ENCODE measurements at regions not wholly inside any gene's neighbourhood (a gene's known extent, or its start where the extent isn't known, plus 50 kb on each side); places are given as distances from the start of the nearest gene placed in this dataset.

DNA sequence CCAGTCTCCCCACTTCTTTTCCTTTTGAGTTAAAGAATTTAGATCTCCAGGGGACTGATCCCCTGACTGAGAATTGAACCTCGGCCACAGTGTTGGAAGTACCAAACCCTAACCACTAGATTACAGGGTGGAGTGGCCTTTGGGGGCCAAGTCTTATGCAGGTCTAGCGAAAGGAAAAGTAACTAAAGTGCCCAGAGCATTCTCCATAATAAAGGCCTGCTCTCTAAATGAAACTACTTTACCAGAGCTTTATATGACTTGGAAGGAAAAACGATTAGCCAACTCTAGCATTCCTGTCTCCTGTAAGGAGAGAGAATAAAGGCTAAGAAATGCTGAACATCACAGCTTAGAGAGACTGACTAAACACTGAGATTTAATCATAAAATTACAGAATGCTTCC lies 788.0 kb downstream of the C4orf33 start:
- no peak for DNase-seq (ENCODE audit: low spot score)

DNA sequence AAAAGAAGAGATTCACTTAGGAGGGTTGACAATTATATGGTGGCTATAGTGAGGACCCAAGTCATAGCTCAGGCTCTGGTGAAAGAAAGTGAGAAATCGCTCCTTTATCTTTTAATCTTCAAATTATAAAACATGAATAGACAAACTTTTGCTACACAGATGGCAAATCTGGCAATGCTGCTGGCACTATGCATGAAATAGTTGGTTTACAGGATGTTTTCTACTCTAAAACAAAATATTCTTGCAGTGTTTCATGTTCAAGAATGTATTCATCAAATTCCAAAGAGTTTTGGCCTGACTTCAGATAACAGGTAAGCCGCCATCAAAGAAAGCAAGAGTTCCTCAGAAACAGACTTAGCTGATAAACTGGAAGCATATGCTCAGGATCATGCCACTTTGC lies 801.2 kb downstream of the C4orf33 start:
- DNase-seq (ENCODE audit: low spot score) = no peak

DNA sequence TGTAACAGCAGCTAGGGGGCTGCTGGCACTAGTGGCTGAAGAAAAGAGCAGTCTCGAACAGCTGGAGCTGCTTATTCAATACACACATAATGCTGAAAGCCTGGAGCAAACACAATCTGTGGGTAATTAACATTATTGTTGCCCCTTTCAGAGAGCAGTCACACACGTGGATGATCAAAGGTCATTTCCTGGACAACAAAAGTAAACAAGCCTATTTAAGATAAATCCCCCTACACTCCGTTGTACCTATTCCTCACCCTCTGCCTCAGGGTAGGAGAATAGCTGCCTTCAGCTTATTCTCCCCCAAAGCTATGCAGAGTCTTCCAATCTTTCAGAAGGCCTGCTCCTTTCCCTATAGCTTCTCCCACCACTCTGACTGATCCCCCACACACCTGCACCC lies 803.9 kb downstream of the C4orf33 start:
- no peak for DNase-seq (ENCODE audit: low spot score)

DNA sequence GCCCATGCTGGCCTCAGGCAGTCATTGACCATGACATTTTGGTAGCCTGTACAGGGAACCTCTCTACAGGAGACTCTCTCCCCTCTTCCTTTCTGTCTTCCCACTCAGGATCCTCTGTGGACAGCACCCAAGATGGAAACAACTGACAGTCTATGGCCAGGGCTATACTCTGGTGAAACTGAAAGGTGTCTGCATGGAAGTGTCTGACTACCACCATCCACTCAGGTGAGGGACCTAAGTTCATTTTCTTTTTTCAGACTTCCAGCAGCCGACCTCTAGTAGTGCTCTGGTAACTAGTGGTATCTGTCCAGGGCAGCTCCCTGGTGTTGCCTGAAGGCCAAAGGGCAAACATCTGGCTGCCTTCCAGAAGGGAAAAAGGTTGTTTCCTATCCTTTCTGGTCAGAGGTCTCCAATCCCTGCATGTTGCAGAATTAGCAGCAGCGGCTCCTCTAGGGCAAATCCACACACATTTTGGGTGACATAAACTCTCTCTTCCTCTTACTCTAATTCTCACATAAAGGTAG lies 804.5 kb downstream of the C4orf33 start:
- DNase-seq (ENCODE audit: low spot score) = no peak

DNA sequence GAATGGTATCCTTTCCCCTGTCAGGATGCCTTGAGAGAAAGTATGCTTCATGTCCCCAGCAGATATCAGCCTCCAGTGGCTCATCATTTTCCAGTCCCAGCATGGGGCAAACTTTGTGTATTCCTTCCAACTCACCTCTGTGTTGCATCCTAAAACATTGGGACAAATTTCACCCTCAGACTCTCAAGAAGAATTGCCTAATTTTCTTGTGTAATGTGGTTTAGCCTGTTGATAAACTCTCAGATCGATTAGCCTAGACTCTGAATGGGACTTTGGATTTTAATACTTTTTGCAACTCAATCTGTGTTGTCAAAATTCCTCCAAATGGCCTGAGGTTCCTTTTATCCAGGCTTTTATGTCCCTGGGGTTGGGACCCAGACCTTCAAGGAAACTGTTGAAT lies 805.3 kb downstream of the C4orf33 start:
- no peak for DNase-seq (ENCODE audit: low spot score)

DNA sequence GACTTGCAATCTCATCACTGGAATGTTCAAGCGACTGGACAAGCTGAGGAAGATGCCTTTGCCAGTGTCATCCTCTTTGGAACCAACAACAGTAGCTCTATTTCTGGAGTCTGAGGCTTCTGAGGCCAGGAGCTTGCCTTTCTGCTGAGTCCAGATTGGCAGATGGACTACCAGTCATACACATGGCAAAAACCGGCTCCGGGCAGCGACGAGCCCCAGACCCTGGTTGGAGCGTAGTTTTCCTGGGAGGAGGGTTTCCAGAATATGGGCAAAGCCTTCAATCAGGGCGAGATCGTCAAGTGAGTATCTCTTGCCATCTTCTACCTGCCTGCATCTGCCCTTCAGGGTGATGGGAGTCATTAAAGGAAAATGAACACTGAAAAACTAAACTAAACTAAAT lies 807.9 kb downstream of the C4orf33 start:
- DNase-seq (ENCODE audit: low spot score) = no peak

DNA sequence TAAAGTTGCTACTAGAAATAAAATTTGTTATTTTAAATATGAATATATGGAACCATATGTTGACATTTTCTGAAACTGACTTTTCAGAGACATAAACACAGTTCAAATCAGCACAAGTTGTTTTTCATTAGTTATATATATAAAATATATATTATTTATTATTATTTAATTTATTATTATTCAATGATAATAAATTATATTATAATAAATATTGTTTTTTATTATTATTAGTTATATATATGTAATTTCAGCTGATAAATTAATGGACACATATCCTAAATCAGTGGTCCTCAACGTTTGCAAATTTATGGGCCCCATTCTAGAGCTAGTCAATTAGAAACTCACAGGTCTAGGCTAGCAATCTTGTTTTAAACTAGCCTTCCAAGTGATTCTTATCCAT lies 809.3 kb downstream of the C4orf33 start:
- DNase-seq (ENCODE audit: low spot score) = no peak

DNA sequence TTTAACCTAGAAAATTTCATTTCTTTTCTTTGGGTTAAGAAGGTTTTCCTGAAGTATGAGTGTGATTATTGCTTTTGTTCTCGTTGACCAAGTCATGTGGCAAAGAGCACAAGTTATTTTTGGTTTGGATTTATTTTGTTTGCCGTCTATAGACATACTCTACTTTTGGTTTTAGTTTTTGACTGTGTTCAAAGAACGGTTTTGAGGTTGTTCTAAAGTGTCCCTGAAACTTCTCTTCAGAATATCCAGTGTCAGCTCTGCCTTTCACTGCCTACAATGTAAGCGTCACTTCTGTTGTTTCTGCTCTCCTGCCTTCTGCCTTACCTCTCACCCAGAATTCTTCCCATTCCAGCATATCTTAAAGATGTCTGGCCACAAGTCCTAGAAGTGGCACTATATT lies 812.2 kb downstream of the C4orf33 start:
- DNase-seq (ENCODE audit: low spot score) = no peak

DNA sequence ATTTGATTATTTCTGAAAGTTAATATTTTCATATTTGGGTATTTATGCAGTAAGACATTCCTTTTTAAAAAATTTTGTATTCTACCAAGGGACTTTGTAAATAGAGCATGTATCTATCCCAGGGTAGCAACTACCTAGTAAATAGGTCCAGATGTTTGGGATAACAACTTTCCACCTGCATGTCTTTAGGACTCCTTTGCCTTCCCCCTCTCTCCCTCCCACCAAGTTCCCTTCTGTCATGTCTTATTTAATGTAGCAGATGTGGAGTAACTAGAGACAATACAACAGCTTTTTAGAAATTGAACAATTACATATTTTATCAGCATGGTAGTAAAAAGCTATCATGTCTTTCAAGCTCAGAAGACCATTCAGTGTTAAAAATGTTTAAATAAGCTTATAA lies 821.0 kb downstream of the C4orf33 start:
- DNase-seq (ENCODE audit: low spot score) = no peak

DNA sequence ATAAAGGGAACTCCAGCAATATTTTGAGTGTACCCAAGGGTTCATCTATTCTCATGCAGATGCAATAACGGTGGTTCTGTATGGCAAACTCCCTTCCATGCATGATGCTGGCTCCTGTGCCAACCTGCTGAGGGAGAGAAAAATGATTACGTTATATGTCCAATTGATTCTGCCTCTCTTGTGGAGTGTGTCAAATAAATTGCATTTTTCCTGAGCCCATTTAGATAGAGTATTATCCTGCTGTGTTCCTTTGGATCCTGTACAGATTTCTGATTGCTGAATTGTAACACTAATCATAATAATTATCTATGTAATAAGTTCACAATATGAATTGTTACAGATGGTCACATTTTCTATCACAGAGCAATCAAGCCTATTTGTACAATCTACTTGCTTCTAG lies 821.7 kb downstream of the C4orf33 start:
- no peak for DNase-seq (ENCODE audit: low spot score)

DNA sequence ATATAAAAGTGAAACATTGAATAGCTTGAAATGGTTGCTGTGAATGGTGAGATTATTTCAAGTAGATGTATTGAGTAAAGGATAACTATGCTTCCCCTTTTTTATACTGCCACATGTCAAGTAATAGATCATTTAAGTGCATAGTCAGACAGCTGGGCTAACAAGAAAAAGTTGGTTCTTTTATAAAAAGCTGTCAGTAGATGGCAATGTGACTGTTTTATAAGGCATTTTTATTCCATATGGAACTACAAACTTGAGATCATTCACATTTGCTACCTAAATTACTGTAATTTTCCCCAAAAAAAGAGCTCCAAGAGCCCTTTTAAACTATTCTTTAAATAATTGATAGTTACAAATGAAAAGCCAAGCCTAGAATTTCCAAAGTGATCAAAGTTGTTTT lies 831.0 kb downstream of the C4orf33 start:
- DNase-seq (ENCODE audit: low spot score) = no peak

DNA sequence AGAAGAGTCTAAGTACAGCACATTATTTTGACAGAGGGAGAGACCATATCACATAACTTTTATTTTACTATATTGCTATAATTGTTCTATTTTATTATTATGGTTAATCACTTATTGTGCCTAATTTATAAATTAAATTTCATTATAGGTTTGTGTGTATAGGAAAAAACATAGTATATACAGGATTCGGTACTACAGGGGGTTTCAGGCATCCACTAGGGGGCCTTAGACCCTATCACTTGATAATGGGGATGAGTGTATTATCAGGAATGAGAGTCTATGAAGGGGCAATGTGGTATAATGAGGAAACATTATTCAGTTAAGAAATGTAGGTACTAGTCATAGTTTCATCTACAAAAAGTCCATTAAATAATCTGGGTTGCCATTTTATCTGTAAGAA lies 833.1 kb downstream of the C4orf33 start:
- DNase-seq (ENCODE audit: low spot score) = no peak

DNA sequence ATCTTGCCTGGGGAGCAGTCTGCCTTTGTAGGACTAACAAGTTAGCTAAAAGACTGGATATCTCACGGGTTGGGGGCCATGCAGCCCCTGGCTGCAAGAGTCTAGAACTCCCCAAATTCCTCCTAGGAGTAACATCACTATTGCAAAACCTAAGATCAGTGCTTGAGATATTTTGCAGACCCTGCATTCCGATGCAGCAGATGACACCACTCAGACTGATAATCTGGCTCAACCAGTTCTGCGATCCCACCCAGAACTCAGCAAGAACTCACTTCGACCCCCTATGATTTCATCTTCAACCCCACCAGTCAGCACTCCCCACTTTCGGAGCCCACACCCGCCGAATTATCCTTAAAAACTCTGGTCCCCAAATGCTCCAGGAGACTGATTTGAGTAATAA lies 834.0 kb downstream of the C4orf33 start:
- DNase-seq (ENCODE audit: low spot score) = no peak

DNA sequence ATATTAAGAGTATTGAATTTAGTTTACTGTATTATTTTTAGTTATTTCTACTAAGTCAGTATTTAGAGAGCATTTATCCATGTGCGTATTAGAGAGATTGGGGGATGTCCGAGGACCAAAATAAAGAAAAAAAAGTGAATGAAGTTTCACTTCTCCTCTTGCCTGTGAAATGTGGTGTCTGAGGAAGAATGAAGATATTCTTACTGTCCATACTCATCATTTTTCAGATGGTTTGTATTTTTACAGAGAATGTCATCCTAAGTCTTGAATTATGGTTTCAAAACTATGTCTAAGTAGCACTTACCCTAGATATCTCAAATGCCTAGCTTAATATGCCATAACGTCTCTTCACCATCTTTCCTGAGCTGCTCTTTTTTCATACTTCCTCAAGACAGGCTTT lies 854.3 kb downstream of the C4orf33 start:
- DNase-seq (ENCODE audit: low spot score) = no peak

DNA sequence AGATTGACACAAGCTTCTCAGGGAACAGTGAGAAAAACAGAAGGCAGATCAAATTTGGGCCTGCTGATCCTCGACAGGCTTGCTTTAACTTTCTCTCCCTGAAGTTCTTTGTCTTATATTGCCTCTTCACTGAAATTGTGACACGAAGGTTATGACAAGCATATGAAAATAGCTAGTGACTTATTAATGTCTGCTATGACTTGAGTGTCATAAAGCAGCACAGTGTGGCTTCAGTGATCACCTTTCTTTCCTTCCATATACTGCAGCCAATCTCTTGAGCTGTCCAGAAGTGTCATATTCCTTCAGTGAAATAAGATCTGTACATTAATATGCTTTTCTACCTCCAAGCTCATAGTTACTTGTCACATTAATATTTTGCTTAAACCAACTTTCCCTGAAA lies 870.2 kb downstream of the C4orf33 start:
- no peak for DNase-seq (ENCODE audit: low spot score)

DNA sequence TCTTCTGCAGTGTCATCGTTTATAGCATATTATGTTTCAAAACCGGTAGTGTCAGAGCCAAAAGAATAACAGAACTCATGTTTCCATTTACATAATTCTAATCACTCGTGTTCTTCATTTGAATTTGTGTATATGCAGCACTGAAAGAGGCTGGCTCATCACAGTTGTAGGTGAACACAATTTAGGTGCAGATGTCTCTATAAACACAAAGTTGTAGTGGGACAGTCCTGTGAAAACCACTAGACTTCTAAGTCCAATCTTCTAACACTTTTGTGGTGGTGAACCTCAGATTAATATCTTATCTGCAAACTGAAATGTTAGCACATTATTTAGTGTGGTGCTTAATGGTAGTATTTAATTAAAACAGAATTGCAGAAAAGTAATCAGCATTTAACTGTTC lies 872.4 kb downstream of the C4orf33 start:
- DNase-seq (ENCODE audit: low spot score) = no peak

DNA sequence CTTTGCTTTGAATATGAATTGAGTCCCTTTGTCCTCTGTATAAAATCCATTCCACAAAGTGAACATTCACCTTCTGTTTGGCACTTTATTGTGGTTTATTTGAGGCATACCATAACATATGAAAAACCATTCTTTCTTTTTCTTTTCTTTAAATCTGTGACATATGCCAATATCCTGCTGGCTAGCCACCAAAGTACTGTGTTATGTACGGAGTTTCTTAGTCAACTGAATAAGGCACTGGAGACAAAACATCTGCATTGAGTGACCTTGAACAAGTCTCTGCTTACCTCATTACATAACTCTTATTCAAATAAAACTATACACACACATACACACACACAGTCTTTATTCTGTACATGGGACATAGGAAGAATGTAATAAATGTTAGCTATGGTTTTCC lies 872.8 kb downstream of the C4orf33 start:
- no peak for DNase-seq (ENCODE audit: low spot score)

DNA sequence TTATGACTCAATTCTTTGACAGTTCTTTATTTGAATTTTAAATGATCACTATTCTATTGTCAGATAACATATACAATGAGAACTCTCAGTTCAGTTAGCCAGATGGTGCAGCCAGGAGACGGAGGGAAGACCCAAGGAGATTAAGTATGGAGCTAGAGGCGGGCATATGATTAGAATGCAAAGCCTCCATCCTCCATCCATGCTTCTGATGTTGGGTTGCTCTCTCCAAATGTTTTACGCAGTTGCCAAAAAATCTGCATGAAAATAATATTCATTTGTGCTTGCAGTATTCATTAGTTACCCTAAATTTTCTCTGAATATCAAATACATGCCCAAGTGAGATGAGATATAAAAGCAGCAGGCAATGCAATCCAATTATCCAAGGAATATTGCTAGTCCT lies 874.8 kb downstream of the C4orf33 start:
- no peak for DNase-seq (ENCODE audit: low spot score)

DNA sequence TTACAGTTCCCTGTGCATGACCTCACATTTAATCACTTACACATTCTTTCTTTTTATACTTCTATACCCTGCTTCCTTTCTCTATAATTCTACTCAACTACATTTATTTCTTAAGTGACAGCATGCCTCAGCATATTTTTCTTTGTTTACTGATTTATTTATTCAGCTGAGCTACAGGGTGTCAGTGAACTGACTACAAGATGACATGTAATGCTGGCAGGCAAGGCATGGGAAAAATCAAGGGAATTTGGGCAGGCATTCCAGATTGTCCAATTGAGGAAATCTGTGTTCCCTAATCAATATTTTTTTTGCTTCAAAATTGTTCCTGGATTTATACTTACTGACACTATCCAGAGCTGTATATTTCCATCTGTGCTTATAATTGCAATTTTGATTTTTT lies 875.5 kb downstream of the C4orf33 start:
- no peak for DNase-seq (ENCODE audit: low spot score)

DNA sequence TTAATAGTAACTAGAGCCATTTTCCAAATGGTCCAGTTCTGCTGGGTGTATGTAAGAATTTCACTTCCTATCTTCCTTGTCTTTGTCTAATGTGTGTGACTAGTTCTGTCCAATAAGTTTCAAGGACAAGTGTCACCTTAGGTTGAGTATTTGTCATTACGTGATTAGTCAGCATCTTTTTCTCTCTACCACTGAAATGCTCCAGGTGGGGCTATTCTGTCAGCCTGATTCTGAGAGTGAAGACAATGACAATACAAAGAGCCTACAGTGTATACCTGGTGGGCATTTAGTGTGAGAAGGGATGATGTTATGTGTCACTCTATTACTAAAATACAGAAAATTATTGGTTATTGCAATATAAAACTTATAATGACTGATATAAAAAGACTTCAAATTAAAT lies 876.3 kb downstream of the C4orf33 start:
- no peak for DNase-seq (ENCODE audit: low spot score)

DNA sequence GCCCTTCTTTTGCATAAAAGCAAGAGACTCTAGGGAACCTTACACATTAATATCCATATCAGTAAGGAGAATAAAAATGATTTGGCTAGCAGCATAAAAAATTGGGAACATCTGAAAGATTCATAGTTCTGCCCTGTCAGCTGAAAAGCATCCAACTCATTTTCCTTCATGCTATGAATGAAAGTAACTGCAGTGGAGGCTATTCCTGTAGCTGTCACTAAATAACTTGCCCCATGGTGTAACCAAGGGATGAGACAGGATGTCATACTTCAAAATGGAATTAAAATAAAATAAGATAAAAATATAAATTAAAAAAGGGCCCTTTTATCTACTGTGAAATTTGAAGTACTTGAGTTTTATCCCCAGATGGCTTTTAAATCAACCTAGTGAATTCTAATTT lies 878.8 kb downstream of the C4orf33 start:
- no peak for DNase-seq (ENCODE audit: low spot score)

DNA sequence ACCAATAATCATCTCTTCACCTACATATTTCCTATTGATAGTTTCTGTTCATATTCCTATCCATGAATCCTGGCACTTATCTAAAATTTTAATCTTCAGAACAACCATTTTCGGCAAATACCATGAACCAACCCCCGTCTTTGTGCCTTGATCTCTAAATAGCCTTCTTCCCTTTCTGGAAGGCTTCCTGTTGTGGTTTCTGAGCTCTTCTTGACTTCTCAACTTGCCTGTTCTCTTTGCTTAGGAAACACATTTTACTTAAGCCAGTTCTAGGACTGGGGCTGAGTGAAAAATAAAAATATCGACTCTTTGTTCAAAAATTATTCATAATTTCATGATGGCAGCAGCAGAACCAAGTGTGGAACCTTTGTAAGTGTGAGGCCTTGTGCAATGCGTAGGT lies 882.4 kb downstream of the C4orf33 start:
- DNase-seq (ENCODE audit: low spot score) = no peak

DNA sequence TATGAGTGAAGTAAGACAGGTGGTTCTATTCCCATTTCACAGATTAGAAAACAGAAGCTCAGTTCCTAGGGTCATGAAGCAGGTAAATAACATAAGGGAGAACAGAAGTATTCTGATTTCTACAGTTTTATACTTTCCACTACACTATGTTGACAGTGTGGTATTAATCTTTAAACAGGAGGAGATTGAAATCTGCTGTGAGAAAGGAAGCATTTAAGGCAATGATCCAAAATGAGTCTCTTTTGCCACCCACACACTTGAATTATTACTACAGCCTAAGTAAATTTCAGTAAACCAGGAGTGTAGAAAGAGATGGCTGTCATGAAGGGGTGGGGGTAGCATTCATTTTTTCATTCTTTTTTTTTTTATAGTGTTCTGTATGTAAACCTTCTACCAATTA lies 893.0 kb downstream of the C4orf33 start:
- DNase-seq (ENCODE audit: low spot score) = no peak

DNA sequence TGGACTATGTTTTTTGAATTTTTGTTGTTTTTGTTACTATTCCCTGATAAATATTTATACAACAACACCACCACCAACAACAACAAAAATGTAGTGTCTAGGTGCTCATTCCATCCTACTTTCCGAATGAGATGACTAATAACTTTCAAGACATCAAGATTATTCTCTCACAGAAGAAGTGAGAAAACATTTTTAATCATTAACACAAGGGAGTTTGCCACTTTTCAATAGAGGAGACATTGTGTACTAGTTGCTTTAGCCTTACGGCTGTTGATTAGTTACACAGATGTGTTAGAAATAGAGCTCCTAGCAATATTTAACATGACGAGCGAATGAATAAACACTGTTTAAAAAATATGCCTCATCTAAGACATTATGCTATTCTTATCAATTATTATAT lies 898.8 kb downstream of the C4orf33 start:
- no peak for DNase-seq (ENCODE audit: low spot score)

DNA sequence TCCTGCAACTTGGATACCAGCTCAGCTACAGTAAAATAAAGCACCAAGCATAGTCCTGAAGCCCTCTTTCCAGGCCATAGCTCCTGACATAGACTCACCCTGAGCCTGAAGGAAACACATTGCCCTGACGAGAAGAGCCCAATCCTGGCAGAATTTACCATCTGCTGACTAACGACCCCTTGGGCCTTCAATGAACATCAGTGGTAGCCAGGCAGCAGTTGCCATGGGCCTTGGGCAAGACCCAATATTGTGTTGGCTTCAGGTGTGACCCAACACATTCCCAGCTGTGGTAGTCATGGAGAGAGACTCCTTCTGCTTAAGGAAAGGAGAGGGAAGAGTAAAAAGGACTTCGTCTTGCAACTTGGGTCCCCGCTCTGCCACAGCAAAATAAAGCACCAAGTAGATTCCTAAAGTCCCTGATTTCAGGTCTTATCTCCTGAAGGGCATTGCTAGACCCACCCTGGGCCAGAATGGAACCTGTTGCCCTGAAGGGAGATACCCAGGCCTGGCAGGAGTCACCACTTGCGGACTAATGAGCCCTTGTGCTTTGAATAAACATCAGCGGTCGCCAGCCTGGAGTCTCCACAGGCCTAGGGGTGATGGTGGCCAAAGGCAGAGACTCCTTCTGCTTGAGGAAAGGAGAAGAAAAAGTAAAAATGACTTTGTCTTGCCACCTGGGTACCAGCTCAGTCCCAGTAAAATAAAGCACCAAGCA lies 902.6 kb downstream of the C4orf33 start:
- DNase-seq (ENCODE audit: low spot score) = no peak

All from CD4-positive, alpha-beta T cell treated with Interleukin-15 for 4 hours (primary cell).